SJSA1 (cell line): ENCODE measurements at regions not wholly inside any gene's neighbourhood (a gene's known extent, or its start where the extent isn't known, plus 50 kb on each side); places are given as distances from the start of the nearest gene placed in this dataset.

Experiments used
- DNase-seq, 2 experiments: peaks; one replicate each; pipeline ENCODE4 v3.0.0-alpha.2; 2015 to 2020; ENCODE audit warnings: low spot score in 2 of 2, low read depth in 1 of 2
- H3K27ac ChIP-seq: fragments of 250-450 bp; sonication (Bioruptor Pico); 2 replicates; pipeline ENCODE4 v1.5.1; 2020; ENCODE audit warnings: mild to moderate bottlenecking, moderate library complexity
- H3K27me3 ChIP-seq: fragments of 250-450 bp; sonication (Bioruptor Pico); replicated peaks from 2 replicates; pipeline ENCODE4 v1.5.1; 2020; ENCODE audit warnings: mild to moderate bottlenecking, moderate library complexity
- H3K36me3 ChIP-seq: fragments of 250-450 bp; sonication (Bioruptor Pico); 2 replicates; pipeline ENCODE4 v1.5.1; 2020; ENCODE audit warnings: mild to moderate bottlenecking
- H3K4me1 ChIP-seq: fragments of 250-450 bp; sonication (Bioruptor Pico); replicated peaks from 2 replicates; pipeline ENCODE4 v1.6.1; 2021; ENCODE audit warnings: mild to moderate bottlenecking
- H3K4me3 ChIP-seq: fragments of 250-450 bp; sonication (Bioruptor Pico); 2 replicates; pipeline ENCODE4 v1.5.1; 2020; ENCODE audit warnings: mild to moderate bottlenecking
- H3K9me3 ChIP-seq: fragments of 250-450 bp; sonication (Bioruptor Pico); replicated peaks from 2 replicates; pipeline ENCODE4 v1.5.1; 2020; ENCODE audit warnings: mild to moderate bottlenecking

DNA sequence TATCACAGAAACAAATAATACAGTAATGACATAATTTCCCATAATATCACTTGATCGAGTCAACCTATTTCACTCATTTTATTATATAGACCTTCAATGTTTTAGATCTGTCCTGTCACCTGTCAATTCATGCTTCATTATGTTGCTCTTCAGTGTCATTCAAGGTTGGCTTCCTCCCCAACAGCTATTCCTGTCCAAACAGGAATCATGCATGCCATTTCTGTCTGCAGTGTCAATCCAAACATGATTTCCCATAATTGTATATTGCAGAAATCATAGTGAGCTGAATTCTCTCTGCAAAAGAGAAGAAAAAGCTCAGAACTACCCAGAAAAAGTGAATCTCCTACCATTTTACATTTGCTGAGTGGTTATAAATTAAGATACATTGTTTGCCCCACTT, 628.6 kb downstream of the NR4A2 start:
- Histone ChIP-seq H3K27ac (no peak overlapping the region), H3K4me1 (no peaks in the 10 kb centered on the region), H3K36me3 (no peaks in the 10 kb centered on the region), H3K27me3 (no peaks in the 10 kb centered on the region), H3K9me3 (no peaks in the 10 kb centered on the region), H3K4me3 (no peak overlapping the region)
- no peak for DNase-seq

DNA sequence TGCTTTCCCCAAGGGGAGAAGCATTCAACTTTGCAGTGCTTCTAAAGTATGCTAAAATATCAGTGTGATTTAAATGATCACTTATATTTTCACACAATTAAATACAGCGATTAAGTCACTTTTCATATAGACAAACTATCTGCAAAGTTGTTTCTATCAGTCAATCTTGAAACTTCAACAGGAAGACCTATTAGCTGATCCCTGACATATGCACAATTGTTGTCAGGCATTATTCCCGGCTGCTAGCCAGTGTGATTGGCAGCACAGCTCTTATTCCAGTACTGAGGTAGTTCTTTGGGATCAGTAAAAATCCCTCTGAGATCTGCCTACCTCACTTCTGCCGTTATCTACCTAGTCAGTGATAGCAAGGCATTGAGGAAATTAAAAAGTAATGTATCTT, 629.5 kb downstream of the NR4A2 start:
- H3K9me3 ChIP-seq, result no peaks in the 10 kb centered on the region
- no peaks in the 10 kb centered on the region for H3K36me3 ChIP-seq
- no peaks in the 10 kb centered on the region for H3K27me3 ChIP-seq
- H3K4me1 ChIP-seq, result no peaks in the 10 kb centered on the region
- no peak for DNase-seq
- H3K4me3 ChIP-seq, result no peak overlapping the region
- H3K27ac ChIP-seq, result no peak overlapping the region

DNA sequence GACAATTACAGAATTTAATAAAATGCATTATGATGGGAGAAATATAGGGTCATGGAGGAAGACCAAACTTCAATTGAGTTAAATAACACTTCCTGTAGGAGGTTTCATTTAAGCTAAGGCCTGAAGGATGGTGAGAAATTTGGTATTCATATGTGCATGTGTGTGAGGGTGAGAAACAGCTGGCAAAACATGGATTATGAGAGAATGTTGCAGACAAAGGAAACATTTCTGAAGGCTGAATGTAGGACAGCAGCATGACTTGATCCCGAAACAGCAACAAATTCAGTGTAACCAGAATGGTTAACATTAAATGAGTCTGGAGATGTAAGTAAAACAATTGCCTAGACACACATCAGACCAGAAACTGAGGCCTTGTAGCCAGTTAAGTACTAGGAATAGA, 630.8 kb downstream of the NR4A2 start:
- no peak for DNase-seq
- no peaks in the 10 kb centered on the region for H3K36me3 ChIP-seq
- no peak overlapping the region for H3K27ac ChIP-seq
- no peaks in the 10 kb centered on the region for H3K27me3 ChIP-seq
- no peaks in the 10 kb centered on the region for H3K9me3 ChIP-seq
- H3K4me1 ChIP-seq, result no peaks in the 10 kb centered on the region
- H3K4me3 ChIP-seq, result no peak overlapping the region

DNA sequence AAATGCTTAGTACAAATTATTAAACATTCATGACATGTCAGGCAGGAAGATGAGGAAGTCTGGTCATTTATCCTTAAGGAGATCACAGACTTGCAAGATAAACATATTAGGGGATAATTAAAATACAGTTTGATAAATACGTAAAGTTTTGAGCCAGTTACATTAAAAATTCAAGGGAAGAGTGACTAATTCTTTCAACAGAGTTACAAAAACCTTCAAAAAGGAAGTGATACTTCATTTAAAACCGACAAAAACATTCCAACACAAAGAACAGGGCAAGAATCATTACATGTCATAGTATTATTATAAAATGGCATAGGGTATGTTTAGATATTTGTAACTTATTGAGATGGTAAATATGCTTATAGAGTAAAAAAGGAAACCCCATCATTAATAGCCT, 636.0 kb downstream of the NR4A2 start:
- DNase-seq, result no peak
- no peaks in the 10 kb centered on the region for H3K27me3 ChIP-seq
- H3K9me3 ChIP-seq, result no peaks in the 10 kb centered on the region; the same call in 1 of the 2 replicates
- H3K4me3 ChIP-seq, result no peak overlapping the region
- H3K36me3 ChIP-seq, result no peaks in the 10 kb centered on the region
- no peaks in the 10 kb centered on the region for H3K4me1 ChIP-seq
- no peak overlapping the region for H3K27ac ChIP-seq

DNA sequence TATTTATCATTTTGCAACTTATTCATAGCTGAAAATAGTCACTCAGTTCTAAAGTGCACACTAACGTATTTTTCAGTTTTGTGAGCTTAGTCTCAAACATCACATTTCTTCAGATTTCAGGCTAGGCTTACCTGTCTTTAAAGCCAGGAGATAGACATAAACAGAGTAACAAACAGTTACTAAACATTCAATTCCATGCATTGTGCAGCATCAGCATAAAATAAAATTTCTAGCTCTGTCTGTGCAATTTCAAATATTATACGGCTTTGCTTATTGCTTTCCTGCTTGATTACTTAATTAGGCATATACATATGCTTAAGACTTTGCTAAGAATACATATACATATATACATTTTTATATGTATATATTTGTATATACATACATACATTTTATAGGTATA, 637.0 kb downstream of the NR4A2 start:
- Histone ChIP-seq H3K4me1 (no peaks in the 10 kb centered on the region), H3K27me3 (no peaks in the 10 kb centered on the region), H3K27ac (no peak overlapping the region), H3K4me3 (no peak overlapping the region), H3K9me3 (no peaks in the 10 kb centered on the region; the same call in 1 of the 2 replicates), H3K36me3 (no peaks in the 10 kb centered on the region)
- DNase-seq, result no peak

DNA sequence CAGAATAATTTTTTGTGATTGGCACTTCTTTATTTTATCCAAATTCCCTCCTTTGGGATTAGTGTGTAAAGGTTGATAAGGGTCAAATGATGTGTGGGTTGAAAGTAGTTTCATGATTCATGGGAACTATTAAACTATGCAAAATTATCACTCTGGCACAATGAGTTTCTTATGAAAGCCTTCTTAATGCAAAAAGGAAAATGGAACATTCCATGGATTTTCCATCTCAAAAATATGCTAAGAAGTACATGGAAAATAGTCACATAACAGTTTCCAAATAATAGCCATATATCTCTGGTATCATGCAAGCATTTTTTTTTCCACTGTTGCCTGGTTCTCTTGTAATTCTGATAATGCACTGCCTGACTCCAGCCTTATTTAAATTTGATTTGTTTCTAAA, 639.7 kb downstream of the NR4A2 start:
- no peak for DNase-seq
- Histone ChIP-seq H3K4me1 (no peaks in the 10 kb centered on the region), H3K9me3 (no peaks in the 10 kb centered on the region; the same call in 1 of the 2 replicates), H3K4me3 (no peak overlapping the region), H3K27me3 (no peaks in the 10 kb centered on the region), H3K36me3 (no peaks in the 10 kb centered on the region), H3K27ac (no peak overlapping the region)

DNA sequence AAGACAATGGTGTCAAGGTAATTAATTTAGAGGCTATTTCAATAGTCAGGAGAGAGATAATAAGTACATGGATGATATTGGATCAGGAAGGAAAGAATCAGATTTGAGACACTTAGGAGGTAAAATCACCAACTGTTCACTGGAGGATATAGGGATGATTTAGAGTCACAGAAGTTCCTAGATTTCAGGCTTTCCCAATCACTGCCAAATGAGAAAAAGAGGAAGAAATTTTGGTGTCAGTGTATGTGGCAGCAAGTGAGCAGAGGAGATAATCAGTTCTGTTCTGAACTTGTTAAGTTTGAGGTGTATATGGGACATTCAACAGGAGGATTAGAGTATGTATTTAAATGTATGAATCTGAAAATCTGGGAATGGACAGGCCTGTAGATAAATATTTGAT, 640.4 kb downstream of the NR4A2 start:
- H3K4me3 ChIP-seq, result no peak overlapping the region
- no peak overlapping the region for H3K27ac ChIP-seq
- no peaks in the 10 kb centered on the region for H3K27me3 ChIP-seq
- no peak for DNase-seq
- H3K36me3 ChIP-seq, result no peaks in the 10 kb centered on the region
- H3K4me1 ChIP-seq, result no peaks in the 10 kb centered on the region
- no peaks in the 10 kb centered on the region; the same call in 1 of the 2 replicates for H3K9me3 ChIP-seq

DNA sequence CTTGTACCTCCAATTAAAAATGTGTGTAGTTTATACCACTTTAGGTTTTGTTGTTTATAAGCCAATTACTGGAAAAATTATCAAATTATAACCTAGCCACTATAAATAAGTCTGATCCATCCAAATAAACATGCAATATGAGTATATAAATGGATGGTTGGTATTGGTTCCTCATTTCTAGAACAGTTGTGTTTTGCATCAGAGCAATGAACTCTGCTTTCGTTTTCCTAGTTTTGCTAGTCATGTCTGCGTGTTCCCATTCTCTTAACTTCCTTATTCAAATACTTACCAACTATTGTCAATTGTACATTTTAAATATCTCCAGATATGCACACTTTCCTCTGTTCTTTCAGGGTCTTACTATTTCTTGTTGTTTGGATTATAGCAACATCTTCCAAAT, 641.7 kb downstream of the NR4A2 start:
- H3K36me3 ChIP-seq, result no peaks in the 10 kb centered on the region
- no peak for DNase-seq
- H3K27ac ChIP-seq, result no peak overlapping the region
- no peak overlapping the region for H3K4me3 ChIP-seq
- H3K4me1 ChIP-seq, result no peaks in the 10 kb centered on the region
- H3K9me3 ChIP-seq, result no peaks in the 10 kb centered on the region; the same call in 1 of the 2 replicates
- H3K27me3 ChIP-seq, result no peaks in the 10 kb centered on the region

DNA sequence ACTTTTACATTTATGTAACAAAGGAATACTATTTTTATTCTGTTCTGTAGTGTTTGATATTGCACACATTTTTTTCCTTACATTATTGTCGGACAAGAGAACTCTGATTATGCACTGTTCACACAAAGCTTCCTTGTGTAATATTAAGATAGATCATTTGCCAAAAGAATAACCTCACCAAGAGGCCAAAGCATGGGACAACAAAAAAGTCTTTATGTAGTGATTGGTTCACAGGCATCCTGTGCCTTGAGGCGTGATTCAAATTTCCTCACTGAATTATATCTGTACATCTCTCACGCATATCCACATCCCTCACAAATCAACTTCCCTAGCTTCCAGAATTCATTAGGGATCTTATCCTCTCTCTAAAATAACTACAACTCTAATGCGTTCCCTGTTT, 642.7 kb downstream of the NR4A2 start:
- no peak for DNase-seq
- no peak overlapping the region for H3K27ac ChIP-seq

DNA sequence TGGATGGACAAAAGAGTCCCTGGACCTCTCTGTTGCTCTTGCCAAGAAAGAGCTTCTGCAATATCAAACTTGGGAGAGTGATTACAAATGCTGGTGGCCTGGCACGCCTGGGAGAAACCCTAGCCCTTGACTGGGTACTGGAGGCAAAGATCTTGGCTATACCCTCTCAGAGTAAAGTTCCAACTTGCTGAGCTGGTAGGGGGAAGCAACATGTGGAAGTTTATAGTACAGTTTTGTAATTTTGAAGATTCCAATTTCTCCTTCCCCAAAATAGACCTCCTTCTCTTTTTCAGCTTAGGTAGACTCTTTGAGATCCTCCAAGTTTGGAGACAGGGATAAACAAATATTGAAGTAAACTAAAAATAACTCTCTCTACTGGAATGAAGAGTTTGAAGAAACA, 645.3 kb downstream of the NR4A2 start:
- H3K4me3 ChIP-seq, result no peak overlapping the region
- no peak for DNase-seq
- no peaks in the 10 kb centered on the region for H3K27me3 ChIP-seq
- H3K4me1 ChIP-seq, result no peaks in the 10 kb centered on the region
- no peaks in the 10 kb centered on the region for H3K36me3 ChIP-seq
- H3K27ac ChIP-seq, result no peak overlapping the region
- no peaks in the 10 kb centered on the region for H3K9me3 ChIP-seq

More for the DNA sequence above, 642.7 kb downstream of the NR4A2 start:
- Histone ChIP-seq H3K9me3 (no peaks in the 10 kb centered on the region; the same call in 1 of the 2 replicates), H3K36me3 (no peaks in the 10 kb centered on the region), H3K4me1 (no peaks in the 10 kb centered on the region), H3K4me3 (no peak overlapping the region), H3K27me3 (no peaks in the 10 kb centered on the region)

DNA sequence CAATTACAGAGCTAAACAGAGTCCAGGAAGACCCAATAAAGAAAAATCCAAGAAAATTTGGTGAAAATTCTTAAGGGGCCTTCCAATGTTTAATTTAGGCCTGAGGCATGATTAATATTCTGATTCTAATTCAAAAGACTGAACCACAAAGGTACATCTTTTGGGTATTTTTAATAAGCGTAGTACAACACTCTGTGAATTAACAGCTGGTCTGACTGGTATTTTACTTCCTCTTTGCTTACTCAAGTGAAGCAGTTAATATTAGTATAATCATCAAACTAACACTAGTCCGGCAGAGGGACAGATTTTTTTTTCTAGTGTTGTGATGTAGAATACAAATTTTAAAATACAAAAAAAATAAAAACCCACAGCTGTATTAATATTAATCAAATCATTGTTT, 652.9 kb downstream of the NR4A2 start:
- Histone ChIP-seq H3K4me3 (no peak overlapping the region), H3K27me3 (no peaks in the 10 kb centered on the region), H3K9me3 (no peaks in the 10 kb centered on the region), H3K27ac (no peak overlapping the region), H3K4me1 (no peaks in the 10 kb centered on the region), H3K36me3 (no peaks in the 10 kb centered on the region)
- DNase-seq, result no peak

DNA sequence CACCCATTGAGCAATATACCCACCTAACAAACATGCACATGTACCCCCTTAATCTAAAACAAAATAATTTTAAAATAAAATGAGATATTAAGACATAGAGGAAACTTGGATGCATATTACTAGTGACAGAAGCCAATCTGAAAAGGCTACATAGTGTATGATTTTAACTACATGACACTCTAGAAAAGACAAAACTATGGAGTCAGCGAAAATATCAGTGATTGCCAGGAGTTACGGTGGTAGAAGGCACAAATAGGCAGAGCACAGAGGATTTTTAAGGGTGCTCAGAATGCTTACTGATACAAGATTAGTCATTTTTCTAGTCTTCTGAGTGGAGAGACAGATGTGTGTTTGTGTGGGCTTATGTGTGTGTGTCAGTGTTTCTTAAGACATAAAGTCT, 656.6 kb downstream of the NR4A2 start:
- H3K4me1 ChIP-seq, result no peaks in the 10 kb centered on the region
- H3K9me3 ChIP-seq, result no peaks in the 10 kb centered on the region; the same call in 1 of the 2 replicates
- H3K36me3 ChIP-seq, result no peaks in the 10 kb centered on the region
- no peak overlapping the region for H3K27ac ChIP-seq
- DNase-seq, result no peak
- H3K27me3 ChIP-seq, result no peaks in the 10 kb centered on the region
- no peak overlapping the region for H3K4me3 ChIP-seq

DNA sequence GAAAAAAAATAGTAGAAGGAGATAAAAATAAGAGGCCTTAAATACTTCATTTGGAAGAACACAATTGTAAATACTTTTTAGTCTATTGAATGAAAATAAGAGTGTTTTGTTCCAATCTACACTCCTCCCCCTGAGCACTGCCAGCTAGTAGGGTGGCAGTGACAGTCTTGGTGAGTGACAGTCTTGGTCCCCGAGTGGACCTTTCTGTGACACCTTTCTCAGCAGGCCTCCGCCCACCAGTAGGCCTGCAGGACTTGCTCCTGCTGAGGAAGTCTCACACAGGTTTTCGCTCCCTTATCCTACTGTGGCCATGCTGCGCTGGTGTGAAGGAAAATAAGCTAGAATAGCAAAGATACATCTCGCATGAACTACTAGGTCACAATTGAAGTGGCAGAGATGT, 666.8 kb downstream of the NR4A2 start:
- Histone ChIP-seq H3K9me3 (no peaks in the 10 kb centered on the region), H3K27ac (no peak overlapping the region)

DNA sequence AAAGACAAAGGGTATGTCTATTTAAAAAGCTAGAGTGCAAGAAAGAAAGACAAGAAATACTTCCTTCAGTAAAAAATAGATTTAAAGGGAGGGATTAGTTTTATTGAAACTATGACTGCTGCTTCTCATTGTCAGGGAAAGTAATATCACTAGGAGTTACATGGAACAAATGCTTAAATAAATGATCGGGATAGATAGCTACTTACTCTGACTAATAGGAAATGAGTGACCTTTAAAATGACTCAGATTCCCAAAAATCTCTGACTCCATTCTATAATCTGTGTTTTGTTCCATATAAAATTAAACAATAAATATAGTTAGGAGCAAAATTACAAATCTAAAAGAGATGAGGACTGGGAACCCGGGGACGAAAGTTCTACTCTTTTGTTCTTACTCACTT, 669.3 kb downstream of the NR4A2 start:
- no peaks in the 10 kb centered on the region for H3K27me3 ChIP-seq
- H3K4me1 ChIP-seq, result no peaks in the 10 kb centered on the region
- H3K36me3 ChIP-seq, result no peaks in the 10 kb centered on the region
- no peak overlapping the region for H3K27ac ChIP-seq
- no peak overlapping the region for H3K4me3 ChIP-seq
- no peaks in the 10 kb centered on the region for H3K9me3 ChIP-seq
- DNase-seq, result no peak

More for the DNA sequence above, 666.8 kb downstream of the NR4A2 start:
- Histone ChIP-seq H3K27me3 (no peaks in the 10 kb centered on the region), H3K4me1 (no peaks in the 10 kb centered on the region), H3K36me3 (no peaks in the 10 kb centered on the region), H3K4me3 (no peak overlapping the region)
- no peak for DNase-seq

DNA sequence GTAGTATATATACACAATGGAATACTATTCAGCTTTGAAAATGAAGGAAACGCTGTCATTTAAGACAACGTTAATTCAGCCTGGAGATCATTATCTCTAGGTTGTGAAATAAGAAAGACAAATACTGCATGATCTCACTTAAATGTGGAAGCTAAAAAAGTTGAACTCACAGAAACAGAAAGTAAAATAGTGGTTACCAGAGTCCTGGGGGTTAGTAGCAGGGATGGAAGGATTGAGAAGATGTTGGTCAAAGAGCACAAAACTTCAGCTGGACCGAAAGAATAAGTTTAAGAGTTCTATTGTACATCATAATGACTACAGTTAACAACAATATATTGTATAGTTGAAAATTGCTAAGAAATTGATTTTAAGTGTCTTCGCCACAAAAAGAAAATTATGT, 670.3 kb downstream of the NR4A2 start:
- no peaks in the 10 kb centered on the region for H3K4me1 ChIP-seq
- no peaks in the 10 kb centered on the region for H3K36me3 ChIP-seq
- H3K27me3 ChIP-seq, result no peaks in the 10 kb centered on the region
- H3K27ac ChIP-seq, result no peak overlapping the region
- DNase-seq, result no peak
- H3K4me3 ChIP-seq, result no peak overlapping the region
- H3K9me3 ChIP-seq, result no peaks in the 10 kb centered on the region
